Endothelial cell of umbilical vein (primary cell): ENCODE measurements at regions not wholly inside any gene's neighbourhood (a gene's known extent, or its start where the extent isn't known, plus 50 kb on each side); places are given as distances from the start of the nearest gene placed in this dataset.

Experiments used
- BruUV-seq: library from RNA; stranded (reverse); fragments of 400-500 nt; replicated peaks from 2 replicates; lab custom pipeline; 2021; lab: Mats Ljungman, UMichigan
- CTCF ChIA-PET: fragments of 300-600, 350-600 bp; sonication (Branson Sonifier 250); formaldehyde crosslinking; loops from one replicate; lab custom pipeline; 2021; ENCODE audit warnings: antibody characterized with exemption, inconsistent platforms; lab: Charles Lee
- POLR2A ChIA-PET: fragments of 300-600, 350-600 bp; sonication (Branson Sonifier 250); formaldehyde crosslinking; loops from one replicate; lab custom pipeline; 2021; ENCODE audit warnings: antibody characterized with exemption, inconsistent platforms; lab: Charles Lee
- DNase-seq: peaks from one replicate; pipeline ENCODE4 v3.0.0-alpha.2; 2011; ENCODE audit warnings: low read depth, low spot score
- FAIRE-seq: peaks from 2 replicates; lab custom pipeline; 2011; peaks lifted over from hg19 to GRCh38; lab: Jason Lieb, UNC
- H2AFZ ChIP-seq: 2 replicates; pipeline ENCODE4 v1.6.0; 2012; ENCODE audit warnings: low read depth, low read length, control low read depth, inconsistent platforms
- H3K27ac ChIP-seq: 2 replicates; pipeline ENCODE4 v1.5.1; 2011; ENCODE audit warnings: low read depth, mild to moderate bottlenecking, control low read depth, low read length, moderate library complexity; ENCODE audit not compliant: insufficient read depth
- H3K27me3 ChIP-seq, 2 experiments: 2 replicates each; pipeline versions ENCODE4 v1.6.0 to v1.6.1; 2011; ENCODE audit warnings: low read length in 2 of 2, mixed read lengths in 1 of 2; ENCODE audit not compliant: control insufficient read depth in 2 of 2, insufficient read depth in 2 of 2
- H3K36me3 ChIP-seq, 2 experiments: 2 replicates in 1 of 2; 3 replicates in 1 of 2; pipeline ENCODE4 v1.5.1; 2011; ENCODE audit warnings: low read length in 2 of 2, mild to moderate bottlenecking in 1 of 2, moderate library complexity in 1 of 2; ENCODE audit not compliant: control insufficient read depth in 2 of 2, insufficient read depth in 2 of 2; ENCODE audit errors: extremely low read depth in 1 of 2
- H3K4me1 ChIP-seq: 3 replicates; pipeline ENCODE4 v1.5.1; 2011; ENCODE audit warnings: mild to moderate bottlenecking, low read length; ENCODE audit not compliant: control insufficient read depth, insufficient read depth; ENCODE audit errors: extremely low read depth
- H3K4me2 ChIP-seq: 2 replicates; pipeline ENCODE4 v1.6.1; 2011; ENCODE audit warnings: low read length, control low read depth, mixed read lengths; ENCODE audit not compliant: insufficient read depth
- H3K4me3 ChIP-seq, 3 experiments: fragments of 200-600 bp in 1 of 3; sonication (generic), shearing (Covaris generic) in 1 of 3; replicated peaks in 1 of 3; 2 replicates each; pipeline ENCODE4 v1.5.1; 2011 to 2016; ENCODE audit warnings: control low read depth in 3 of 3, low read length in 3 of 3, mild to moderate bottlenecking in 2 of 3, inconsistent platforms in 1 of 3, low read depth in 1 of 3, moderate library complexity in 1 of 3; ENCODE audit not compliant: insufficient read depth in 1 of 3
- H3K79me2 ChIP-seq: 2 replicates; pipeline ENCODE4 v1.6.0; 2012; ENCODE audit warnings: low read length, inconsistent platforms; ENCODE audit not compliant: control insufficient read depth, insufficient read depth
- H3K9ac ChIP-seq: replicated peaks from 2 replicates; pipeline ENCODE3; 2011; ENCODE audit warnings: low read length, control low read depth; ENCODE audit not compliant: insufficient read depth; ENCODE audit errors: extremely low read depth
- H3K9me1 ChIP-seq: replicated peaks from 3 replicates; pipeline ENCODE4 v1.6.0; 2011; ENCODE audit warnings: mild to moderate bottlenecking, low read length; ENCODE audit not compliant: control insufficient read depth, insufficient read depth; ENCODE audit errors: extremely low read depth
- H3K9me3 ChIP-seq: replicated peaks from 2 replicates; pipeline ENCODE4 v1.5.1; 2012; ENCODE audit warnings: low read length, inconsistent platforms; ENCODE audit not compliant: control insufficient read depth, insufficient read depth
- H4K20me1 ChIP-seq: replicated peaks from 2 replicates; pipeline ENCODE3; 2011; ENCODE audit warnings: mild to moderate bottlenecking, low read length; ENCODE audit not compliant: control insufficient read depth, insufficient read depth; ENCODE audit errors: extremely low read depth
- CTCF ChIP-seq, 2 donors: IDR thresholded peaks; 1 replicate in 1 of 2; 2 replicates in 1 of 2; pipeline ENCODE4 v1.5.1; 2011; ENCODE audit warnings: low read length in 2 of 2, mild to moderate bottlenecking in 2 of 2, moderate library complexity in 2 of 2, control low read depth in 1 of 2, inconsistent platforms in 1 of 2, low read depth in 1 of 2; ENCODE audit not compliant: insufficient read depth in 1 of 2; ENCODE audit errors: extremely low read depth in 1 of 2
- EZH2 ChIP-seq: IDR thresholded peaks from 2 replicates; pipeline ENCODE4 v1.6.1; 2012; ENCODE audit warnings: borderline replicate concordance, low read depth, mild to moderate bottlenecking, moderate library complexity, low read length, inconsistent platforms; ENCODE audit not compliant: severe bottlenecking
- FOS ChIP-seq: IDR thresholded peaks from 2 replicates; pipeline ENCODE4 v1.6.1; 2011; ENCODE audit warnings: mild to moderate bottlenecking, low read length, moderate library complexity, borderline replicate concordance; ENCODE audit not compliant: insufficient read depth
- GATA2 ChIP-seq: IDR thresholded peaks from 2 replicates; pipeline ENCODE4 v1.7.0; 2011; ENCODE audit warnings: low read depth, mild to moderate bottlenecking, moderate library complexity, mixed read lengths, low read length; ENCODE audit not compliant: insufficient read length, insufficient read depth
- MAX ChIP-seq: IDR thresholded peaks from 2 replicates; pipeline ENCODE4 v1.6.1; 2011; ENCODE audit not compliant: insufficient read depth, insufficient read length
- MYC ChIP-seq: IDR thresholded peaks from one replicate; pipeline ENCODE4 v1.6.1; 2011; ENCODE audit warnings: mild to moderate bottlenecking, low read depth, low read length
- POLR2A ChIP-seq: IDR thresholded peaks from 2 replicates; pipeline ENCODE4 v1.6.1; 2012; ENCODE audit warnings: low read depth, mild to moderate bottlenecking, control low read depth, low read length
- POLR2AphosphoS5 ChIP-seq: IDR thresholded peaks from 2 replicates; pipeline ENCODE4 v1.6.1; 2012; ENCODE audit warnings: low read depth, mild to moderate bottlenecking, control low read depth, low read length, moderate library complexity; ENCODE audit not compliant: insufficient read depth
- dilution Hi-C: fragments of 300-500 bp; cut with MboI; formaldehyde crosslinking; loops from one replicate; pipeline ENCODE4 v1.15.0; 2019; ENCODE audit warnings: low sequenced_read_pairs; ENCODE audit not compliant: extremely low pct_ligation_motif_present
- intact Hi-C: fragments of 100-400 bp; cut with micrococcal nuclease; formaldehyde crosslinking; loops from one replicate; pipeline ENCODE4 v1.10.0; 2022

GRCh38 chr17:54381482-54381881 lies 519.2 kb upstream of the TOM1L1 start:
- Histone ChIP-seq H3K4me2 (no peak overlapping the region), H3K9me3 (peaks cover 2% of the 10 kb centered on the region), H3K4me3 (no peak overlapping the region), H3K9ac (no peak overlapping the region), H3K9me1 (no peaks in the 10 kb centered on the region), H3K36me3 (no peaks in the 10 kb centered on the region), H3K79me2 (no peaks in the 10 kb centered on the region), H4K20me1 (no peaks in the 10 kb centered on the region), H3K27me3 (no peaks in the 10 kb centered on the region), H2AFZ (no peak overlapping the region), H3K4me1 (no peaks in the 10 kb centered on the region), H3K27ac (no peak overlapping the region)
- FAIRE-seq: no peak
- dilution Hi-C loops (no loop called here), intact Hi-C loops (no loop called here)
- ChIA-PET POLR2A (no interaction called here), CTCF (no interaction called here)
- TF ChIP-seq EZH2 (no peak), POLR2A (no peak), POLR2AphosphoS5 (no peak), MAX (no peak), CTCF (IDR thresholded peaks at IDR 0.05; ENCODE audit: extremely low read depth in 1 of 2, insufficient read depth in 1 of 2, low read depth in 1 of 2, low read length in 2 of 2) (no peak), FOS (no peak), GATA2 (no peak), MYC (no peak)
- BruUV-seq: no TSS peak
- DNase-seq: no peak
